Muscle layer of duodenum (tissue), 2 donors: ENCODE measurements at regions not wholly inside any gene's neighbourhood (a gene's known extent, or its start where the extent isn't known, plus 50 kb on each side); places are given as distances from the start of the nearest gene placed in this dataset.
"Not testable (repeated sequence)": the region's sequence is repeated elsewhere in the genome, so short reads cannot be mapped to it uniquely, and the experiment has no call there.

Experiments used
- H3K27ac ChIP-seq: one replicate; pipeline ENCODE4 v1.7.0; 2013; ENCODE audit warnings: mild to moderate bottlenecking, low read length
- H3K27me3 ChIP-seq: one replicate; pipeline ENCODE4 v1.7.0; 2013; ENCODE audit warnings: low read depth, mild to moderate bottlenecking, control low read depth, low read length
- H3K36me3 ChIP-seq, 2 donors: one replicate each; pipeline ENCODE4 v1.7.0; 2013; ENCODE audit warnings: low read length in 2 of 2, control low read depth in 1 of 2, mild to moderate bottlenecking in 1 of 2; ENCODE audit not compliant: insufficient read depth in 2 of 2, control insufficient read depth in 1 of 2
- H3K4me1 ChIP-seq, 2 donors: one replicate each; pipeline ENCODE4 v1.7.0; 2013; ENCODE audit warnings: low read length in 2 of 2, mild to moderate bottlenecking in 2 of 2, control low read depth in 1 of 2, moderate library complexity in 1 of 2; ENCODE audit not compliant: insufficient read depth in 2 of 2, control insufficient read depth in 1 of 2
- H3K4me3 ChIP-seq, 2 donors: one replicate each; pipeline ENCODE4 v1.7.0; 2013; ENCODE audit warnings: low read length in 2 of 2, low read depth in 1 of 2, mild to moderate bottlenecking in 1 of 2
- H3K9me3 ChIP-seq, 2 donors: one replicate each; pipeline ENCODE4 v1.7.0; 2013; ENCODE audit warnings: low read length in 2 of 2, control low read depth in 1 of 2, mild to moderate bottlenecking in 1 of 2; ENCODE audit not compliant: control insufficient read depth in 1 of 2
- donor health status: healthy.

DNA sequence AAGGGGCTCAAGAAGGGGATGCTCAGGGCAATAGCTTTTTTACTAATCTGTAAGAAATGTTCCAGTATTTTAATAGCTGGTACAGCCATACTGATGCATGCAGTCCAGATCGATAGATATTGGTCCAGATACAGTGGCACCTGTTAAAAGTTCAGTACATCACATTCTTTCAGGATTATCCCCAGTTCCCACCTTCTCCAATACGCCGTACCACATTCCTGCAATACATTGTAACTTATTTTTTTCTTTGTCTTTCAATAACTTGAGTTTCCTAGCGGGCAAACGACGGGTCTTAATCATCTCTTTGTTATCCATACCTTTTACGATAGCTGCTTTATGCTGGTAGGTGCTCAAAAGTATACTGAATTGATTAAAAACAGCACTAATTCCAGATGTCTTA is 136.1 kb upstream of the NBPF19 start:
- not testable (repeated sequence) for H3K27me3 ChIP-seq, H3K4me3 ChIP-seq, H3K4me1 ChIP-seq, H3K36me3 ChIP-seq, H3K9me3 ChIP-seq, H3K27ac ChIP-seq

DNA sequence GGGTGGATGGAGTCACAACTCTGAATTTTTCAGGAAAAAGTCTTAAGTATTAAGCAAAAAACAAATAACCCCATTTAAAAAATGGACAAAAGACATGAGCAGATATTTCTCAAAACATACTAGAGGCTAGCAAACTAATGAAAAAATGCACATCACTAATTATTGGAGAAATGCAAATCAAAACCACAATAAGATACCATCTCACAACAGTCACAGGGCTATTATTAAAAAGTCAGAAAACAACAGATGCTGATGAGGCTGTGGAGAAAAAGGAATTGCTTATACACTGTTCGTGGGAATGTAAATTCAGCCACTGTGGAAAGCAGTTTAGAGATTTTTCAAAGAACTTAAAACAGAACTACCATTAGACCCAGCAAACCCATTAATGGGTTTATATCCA is 125.4 kb upstream of the NBPF19 start:
- H3K27me3 ChIP-seq, H3K4me3 ChIP-seq, H3K4me1 ChIP-seq, H3K36me3 ChIP-seq, H3K27ac ChIP-seq, H3K9me3 ChIP-seq: not testable (repeated sequence)

DNA sequence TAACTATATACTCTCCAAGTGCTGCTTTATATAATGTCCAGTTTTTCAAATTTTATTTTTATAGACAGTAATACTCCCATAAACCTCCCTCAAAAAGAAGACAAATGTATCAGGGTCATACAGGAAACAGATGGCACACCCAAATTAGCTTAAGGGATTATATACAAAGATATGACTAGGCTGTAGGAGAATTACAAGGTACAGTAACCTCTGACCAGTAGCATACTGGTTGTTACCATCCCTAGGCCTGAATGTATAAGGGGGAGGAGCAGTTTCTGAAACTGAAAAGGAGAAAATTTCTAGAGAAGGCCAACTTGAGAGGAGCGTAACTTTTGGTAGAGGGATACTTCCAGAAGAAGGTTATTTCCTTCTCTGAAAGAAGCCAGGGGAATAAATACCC is 122.6 kb upstream of the NBPF19 start:
- not testable (repeated sequence) for H3K9me3 ChIP-seq, H3K27me3 ChIP-seq, H3K4me1 ChIP-seq, H3K4me3 ChIP-seq, H3K27ac ChIP-seq, H3K36me3 ChIP-seq

DNA sequence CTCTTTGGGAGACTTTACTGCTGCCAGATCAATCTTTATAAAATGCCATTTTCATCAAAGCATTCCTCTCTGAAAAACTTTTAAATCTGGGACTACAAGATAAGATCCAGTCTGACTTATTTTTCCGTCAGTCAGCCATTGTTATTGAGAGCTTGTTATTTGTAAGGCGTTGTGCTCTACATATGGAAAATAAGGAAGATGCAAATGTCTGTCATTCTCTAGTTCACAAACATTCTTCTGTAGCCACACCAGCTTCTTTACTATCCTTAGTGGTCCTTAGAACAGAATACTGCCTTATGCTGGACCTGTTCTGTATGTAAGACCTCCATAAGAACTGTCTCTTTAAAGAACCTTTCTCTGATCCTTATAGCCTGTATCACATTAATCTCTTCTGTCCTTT is 120.3 kb upstream of the NBPF19 start:
- not testable (repeated sequence) for H3K27ac ChIP-seq

DNA sequence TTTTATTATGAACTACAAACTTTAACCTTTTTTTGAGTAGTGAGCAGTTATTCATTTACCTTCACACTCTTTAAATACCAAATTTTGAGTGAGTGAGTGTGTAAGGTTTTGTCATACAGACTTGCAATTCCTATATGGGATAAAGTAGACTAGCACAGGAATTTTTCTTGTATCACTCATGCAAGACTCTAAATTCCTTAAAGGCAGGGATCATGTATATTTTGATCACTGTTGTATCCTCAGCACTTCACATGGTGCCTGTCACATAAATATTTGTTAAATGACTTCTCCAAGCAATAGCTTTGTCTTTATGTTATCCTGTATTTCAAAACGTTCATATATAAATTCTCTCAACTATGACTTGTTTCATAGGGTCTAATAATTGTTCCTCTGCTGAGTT is 119.1 kb upstream of the NBPF19 start:
- not testable (repeated sequence) for H3K36me3 ChIP-seq, H3K4me3 ChIP-seq, H3K27me3 ChIP-seq, H3K9me3 ChIP-seq, H3K4me1 ChIP-seq, H3K27ac ChIP-seq

More for the DNA sequence above, 120.3 kb upstream of the NBPF19 start:
- H3K4me3 ChIP-seq, H3K4me1 ChIP-seq, H3K9me3 ChIP-seq, H3K36me3 ChIP-seq, H3K27me3 ChIP-seq: not testable (repeated sequence)

DNA sequence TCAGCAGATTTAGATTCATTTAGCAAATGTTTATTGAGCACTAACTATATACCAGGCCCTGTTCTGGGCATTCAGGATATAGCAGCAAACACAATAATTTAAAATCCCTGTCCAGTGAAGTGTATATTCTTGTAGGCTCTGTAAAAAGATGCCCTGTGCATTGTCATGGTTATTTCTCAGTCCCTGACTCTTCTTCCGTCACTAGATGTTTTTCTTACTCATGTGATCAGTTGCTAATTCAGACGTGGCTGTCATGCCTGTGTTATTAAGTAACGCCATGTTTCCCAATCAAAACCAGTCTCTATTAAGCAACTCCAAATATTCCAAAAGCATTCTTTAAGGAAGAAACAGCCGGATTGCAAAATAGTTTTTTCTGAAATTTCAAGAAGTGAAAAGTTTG is 118.7 kb upstream of the NBPF19 start:
- H3K4me3 ChIP-seq, H3K4me1 ChIP-seq, H3K27me3 ChIP-seq, H3K9me3 ChIP-seq, H3K27ac ChIP-seq, H3K36me3 ChIP-seq: not testable (repeated sequence)

DNA sequence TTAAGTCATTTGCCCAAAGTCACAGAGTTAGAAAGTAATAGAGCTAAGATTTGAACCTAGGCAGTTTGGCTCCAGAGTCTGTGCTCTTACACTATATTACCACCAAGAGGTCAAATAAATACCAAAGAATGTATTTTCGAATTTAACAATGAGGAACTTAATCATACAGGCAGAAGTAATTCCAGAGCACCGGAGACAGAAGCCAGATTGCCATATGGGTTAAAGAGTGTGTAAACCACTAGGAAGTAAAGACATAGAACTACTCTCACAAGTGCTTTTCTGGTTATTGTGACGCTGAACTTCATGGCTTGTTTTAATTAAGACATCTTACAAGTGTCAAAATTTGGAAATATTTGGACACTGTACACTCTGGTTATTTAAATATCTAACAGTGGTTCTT is 114.5 kb upstream of the NBPF19 start:
- H3K4me1 ChIP-seq, H3K9me3 ChIP-seq, H3K27me3 ChIP-seq, H3K36me3 ChIP-seq, H3K4me3 ChIP-seq, H3K27ac ChIP-seq: not testable (repeated sequence)

DNA sequence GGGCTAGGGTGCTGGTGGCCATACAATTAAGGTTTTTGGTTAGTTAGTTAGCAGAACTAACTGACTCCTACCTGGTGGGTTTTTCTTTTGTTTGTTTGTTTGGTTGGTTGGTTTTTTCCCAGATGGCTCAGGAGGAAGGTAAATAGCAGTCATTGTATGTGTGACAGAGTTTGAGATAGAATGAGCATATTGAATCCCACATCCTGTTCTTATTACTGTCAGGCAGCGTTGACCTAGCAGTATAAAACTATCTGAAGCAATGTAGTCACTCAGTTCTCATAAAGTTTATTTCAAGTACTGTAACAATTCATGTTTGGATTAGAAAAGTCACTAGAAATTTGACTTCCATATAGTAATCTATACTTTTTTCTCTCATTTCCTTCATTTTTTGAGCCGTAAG is 113.5 kb upstream of the NBPF19 start:
- not testable (repeated sequence) for H3K36me3 ChIP-seq, H3K27ac ChIP-seq, H3K27me3 ChIP-seq, H3K4me3 ChIP-seq, H3K4me1 ChIP-seq, H3K9me3 ChIP-seq

DNA sequence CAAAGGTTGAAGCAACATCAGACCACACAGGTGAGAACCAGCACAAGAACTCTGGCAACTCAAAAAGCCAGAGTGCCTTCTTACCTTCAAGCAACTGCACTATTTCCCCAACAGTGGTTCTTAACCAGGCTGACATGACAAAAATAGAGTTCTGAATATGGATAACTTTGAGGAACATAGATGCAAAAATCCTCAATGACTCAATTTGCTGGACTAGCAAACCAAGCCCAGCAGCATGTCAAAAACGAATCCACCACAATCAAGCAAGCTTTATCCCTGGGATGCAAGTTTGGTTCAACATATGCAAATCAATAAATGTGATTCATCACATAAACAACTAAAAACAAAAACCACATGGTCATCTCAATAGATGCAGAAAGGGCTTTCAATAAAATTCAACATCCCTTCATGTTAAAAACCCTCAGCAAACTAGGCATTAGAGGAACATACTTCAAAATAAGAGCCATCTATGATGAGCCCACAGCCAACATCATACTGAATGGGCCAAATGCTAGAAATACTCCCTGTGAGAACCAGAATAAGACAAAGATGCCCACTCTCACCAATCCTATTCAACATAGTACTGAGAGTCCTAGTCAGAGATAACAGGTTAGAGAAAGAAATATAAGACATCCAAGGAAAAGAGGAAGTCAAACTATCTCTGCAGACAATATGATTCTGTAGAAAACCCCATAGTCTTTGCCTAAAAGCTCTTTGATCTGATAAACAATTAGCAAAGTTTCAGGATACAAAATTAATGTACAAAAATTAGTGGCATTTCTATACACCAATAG is 110.5 kb upstream of the NBPF19 start:
- not testable (repeated sequence) for H3K9me3 ChIP-seq, H3K27me3 ChIP-seq, H3K4me1 ChIP-seq, H3K27ac ChIP-seq, H3K4me3 ChIP-seq, H3K36me3 ChIP-seq

DNA sequence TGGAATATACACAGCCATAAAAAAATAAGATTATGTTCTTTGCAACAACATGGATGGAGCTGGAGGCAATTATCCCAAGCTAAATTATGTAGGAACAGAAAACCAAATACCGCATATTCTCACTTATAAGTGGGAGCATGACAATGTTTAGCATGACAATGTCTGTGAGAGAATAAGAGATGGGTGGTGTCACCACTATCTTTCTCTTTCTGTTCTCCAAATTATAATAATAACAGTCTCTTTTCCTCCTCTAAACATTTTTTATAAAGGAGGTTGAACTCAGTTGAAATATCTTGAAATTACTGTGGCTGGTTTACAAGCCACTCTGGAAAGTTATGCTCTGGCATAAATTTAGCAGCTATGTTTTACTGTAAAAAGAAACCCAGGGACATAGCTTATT is 108.4 kb upstream of the NBPF19 start:
- not testable (repeated sequence) for H3K36me3 ChIP-seq, H3K27ac ChIP-seq, H3K4me3 ChIP-seq, H3K27me3 ChIP-seq, H3K9me3 ChIP-seq, H3K4me1 ChIP-seq

DNA sequence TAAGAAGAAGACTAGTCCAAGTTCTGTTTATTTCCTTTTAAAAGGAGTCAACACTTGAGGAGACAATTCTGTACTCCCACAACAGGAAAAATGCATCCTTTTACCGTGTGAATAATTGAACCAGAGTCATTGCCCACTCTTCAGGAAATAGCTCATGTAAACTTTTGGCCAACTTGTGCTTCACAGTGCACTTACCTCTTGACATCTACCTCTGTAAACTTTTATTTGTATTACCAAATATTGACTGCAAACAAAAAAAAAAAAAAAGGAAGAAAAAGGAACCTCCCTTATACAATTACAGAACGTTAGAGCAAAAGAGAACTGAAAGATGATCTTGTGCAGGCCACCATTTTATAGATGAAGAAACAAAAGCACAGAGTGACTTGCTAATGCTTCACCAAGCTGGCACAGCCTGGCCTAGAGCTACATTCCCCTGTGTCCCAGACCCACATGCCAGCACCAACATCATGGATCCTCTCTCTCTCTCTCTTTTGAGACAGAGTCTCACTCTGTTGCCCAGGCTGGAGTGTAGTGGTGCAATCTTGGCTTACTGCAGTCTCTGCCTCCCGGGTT is 107.3 kb upstream of the NBPF19 start:
- H3K27me3 ChIP-seq, H3K4me1 ChIP-seq, H3K36me3 ChIP-seq, H3K4me3 ChIP-seq, H3K27ac ChIP-seq, H3K9me3 ChIP-seq: not testable (repeated sequence)

DNA sequence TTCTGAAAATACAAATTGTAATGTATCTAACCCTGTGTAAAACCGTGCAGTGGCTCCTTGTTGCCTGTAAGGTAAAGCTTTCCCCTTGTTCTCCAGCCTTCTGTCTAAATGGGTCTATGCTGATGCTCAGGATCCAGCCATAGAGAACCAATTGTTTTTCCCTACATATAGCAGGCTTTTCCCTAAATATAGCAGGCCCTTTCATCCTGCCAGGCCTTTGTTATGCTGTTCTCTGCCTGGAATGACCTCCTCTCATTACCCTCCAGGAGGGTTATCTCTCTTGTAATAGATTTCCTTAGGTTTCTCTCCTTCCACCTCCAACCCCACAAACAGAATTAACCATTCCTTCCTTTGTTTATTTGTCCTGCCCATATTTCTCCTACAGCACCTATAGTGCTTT is 106.5 kb upstream of the NBPF19 start:
- not testable (repeated sequence) for H3K27me3 ChIP-seq, H3K4me1 ChIP-seq, H3K27ac ChIP-seq, H3K36me3 ChIP-seq, H3K9me3 ChIP-seq, H3K4me3 ChIP-seq
